Smooth muscle cell (in vitro differentiated cells): ENCODE measurements at regions not wholly inside any gene's neighbourhood (a gene's known extent, or its start where the extent isn't known, plus 50 kb on each side); places are given as distances from the start of the nearest gene placed in this dataset.
"Not testable (repeated sequence)": the region's sequence is repeated elsewhere in the genome, so short reads cannot be mapped to it uniquely, and the experiment has no call there.

Experiments
- DNase-seq: peaks from one replicate; lab custom pipeline; 2025; ENCODE audit not compliant: unreplicated experiment; lab: John Stamatoyannopoulos, UW
- H2AFZ ChIP-seq: fragments of 200-600 bp; sonication (generic); 2 replicates; pipeline ENCODE4 v1.6.0; 2016; ENCODE audit warnings: antibody characterized with exemption, low read depth, mild to moderate bottlenecking
- H3F3A ChIP-seq: fragments of 200-600 bp; sonication (generic); 2 replicates; pipeline ENCODE4 v1.6.0; 2017; ENCODE audit warnings: antibody characterized with exemption, low read depth
- H3K27ac ChIP-seq: fragments of 200-600 bp; sonication (generic); 2 replicates; pipeline ENCODE4 v1.5.1; 2016; ENCODE audit warnings: low read depth, mild to moderate bottlenecking
- H3K27me3 ChIP-seq: fragments of 200-600 bp; sonication (generic); 2 replicates; pipeline ENCODE4 v1.6.1; 2016; ENCODE audit warnings: low read depth, mild to moderate bottlenecking
- H3K36me3 ChIP-seq: fragments of 200-600 bp; sonication (generic); 2 replicates; pipeline ENCODE4 v1.5.1; 2016; ENCODE audit warnings: low read depth
- H3K4me1 ChIP-seq: fragments of 200-600 bp; sonication (generic); 2 replicates; pipeline ENCODE4 v1.5.1; 2016; ENCODE audit warnings: low read depth
- H3K4me2 ChIP-seq: fragments of 200-600 bp; sonication (generic); 2 replicates; pipeline ENCODE4 v1.6.0; 2016; ENCODE audit warnings: mild to moderate bottlenecking
- H3K4me3 ChIP-seq: fragments of 200-600 bp; sonication (generic); 2 replicates; pipeline ENCODE4 v1.5.1; 2016; ENCODE audit warnings: mild to moderate bottlenecking
- H3K79me2 ChIP-seq: fragments of 200-600 bp; sonication (generic); 2 replicates; pipeline ENCODE4 v1.6.0; 2016; ENCODE audit warnings: low read depth, mild to moderate bottlenecking
- H3K9ac ChIP-seq: fragments of 200-600 bp; sonication (generic); 2 replicates; pipeline ENCODE4 v1.6.0; 2016; ENCODE audit warnings: low read depth
- H3K9me3 ChIP-seq: fragments of 200-600 bp; sonication (generic); replicated peaks from 2 replicates; pipeline ENCODE4 v1.5.1; 2016; ENCODE audit warnings: low read depth
- H4K20me1 ChIP-seq: fragments of 200-600 bp; sonication (generic); 2 replicates; pipeline ENCODE4 v1.6.0; 2016; ENCODE audit warnings: low read depth
- CTCF ChIP-seq: fragments of 200-600 bp; sonication (generic); IDR thresholded peaks from 2 replicates; pipeline ENCODE4 v1.5.1; 2017; ENCODE audit warnings: borderline replicate concordance, mild to moderate bottlenecking, antibody characterized with exemption; ENCODE audit not compliant: insufficient read depth, poor library complexity, severe bottlenecking
- WGBS: methylation state at CpG from one replicate; pipeline ENCODE4 v1.1.7; 2016; ENCODE audit warnings: low lambda C conversion rate; 5-methylcytosine and 5-hydroxymethylcytosine counted together

GRCh38 chr6:82554666-82555065 is 191.0 kb downstream of the TPBG start:
- no peaks in the 10 kb centered on the region for H4K20me1 ChIP-seq
- H3K9ac ChIP-seq, result no peak overlapping the region
- no peak overlapping the region for H2AFZ ChIP-seq
- H3F3A ChIP-seq, result no peaks in the 10 kb centered on the region
- no peaks in the 10 kb centered on the region for H3K36me3 ChIP-seq
- TF ChIP-seq CTCF, result no peak
- H3K4me3 ChIP-seq, result no peak overlapping the region
- H3K4me2 ChIP-seq, result no peak overlapping the region
- no peaks in the 10 kb centered on the region for H3K9me3 ChIP-seq
- no peaks in the 10 kb centered on the region for H3K79me2 ChIP-seq
- peaks cover 9% of the 10 kb centered on the region for H3K4me1 ChIP-seq
- H3K27ac ChIP-seq, result no peak overlapping the region
- H3K27me3 ChIP-seq, result no peaks in the 10 kb centered on the region
- WGBS, result 94% methylated on average over 1 of the region's 1 CpG
- DNase-seq, result no peak

GRCh38 chr6:82555801-82556200 is 192.2 kb downstream of the TPBG start:
- H3K36me3 ChIP-seq, result no peaks in the 10 kb centered on the region
- no peak overlapping the region for H3K27ac ChIP-seq
- H3K4me2 ChIP-seq, result no peak overlapping the region
- H3K4me1 ChIP-seq, result peaks cover 9% of the 10 kb centered on the region
- H3K9ac ChIP-seq, result no peak overlapping the region
- no peak overlapping the region for H3K4me3 ChIP-seq
- no peaks in the 10 kb centered on the region for H3F3A ChIP-seq
- WGBS, result 91% methylated on average over 1 of the region's 1 CpG
- no peaks in the 10 kb centered on the region for H3K27me3 ChIP-seq
- no peaks in the 10 kb centered on the region for H3K79me2 ChIP-seq
- DNase-seq, result no peak
- H2AFZ ChIP-seq, result no peak overlapping the region
- H3K9me3 ChIP-seq, result no peaks in the 10 kb centered on the region
- H4K20me1 ChIP-seq, result no peaks in the 10 kb centered on the region
- no peak for TF ChIP-seq CTCF

- not testable (repeated sequence) for H2AFZ ChIP-seq, H3K4me3 ChIP-seq, DNase-seq, H3F3A ChIP-seq, H3K27me3 ChIP-seq, H3K9me3 ChIP-seq, H3K27ac ChIP-seq, H3K36me3 ChIP-seq, H3K4me1 ChIP-seq, H4K20me1 ChIP-seq, H3K9ac ChIP-seq, H3K79me2 ChIP-seq, H3K4me2 ChIP-seq
- 60% methylated on average over 20 of the region's 20 CpGs for WGBS
Observed at GRCh38 chr6:82558531-82558930, 194.9 kb downstream of the TPBG start.

- Histone ChIP-seq H3K4me3 (no peak overlapping the region), H2AFZ (no peak overlapping the region), H3K27me3 (no peaks in the 10 kb centered on the region), H3K4me1 (peaks cover 10% of the 10 kb centered on the region), H3K4me2 (no peak overlapping the region), H4K20me1 (no peaks in the 10 kb centered on the region), H3K9ac (no peak overlapping the region), H3K27ac (no peak overlapping the region), H3F3A (no peaks in the 10 kb centered on the region), H3K36me3 (no peaks in the 10 kb centered on the region), H3K79me2 (no peaks in the 10 kb centered on the region), H3K9me3 (no peaks in the 10 kb centered on the region)
- TF ChIP-seq CTCF, result no peak
- 57% methylated on average over 1 of the region's 1 CpG for WGBS
- no peak for DNase-seq
Observed at GRCh38 chr6:82567621-82568020, 204.0 kb downstream of the TPBG start.
